GM12892 (cell line): ENCODE measurements at regions not wholly inside any gene's neighbourhood (a gene's known extent, or its start where the extent isn't known, plus 50 kb on each side); places are given as distances from the start of the nearest gene placed in this dataset.

ENCODE experiments used
- POLR2A ChIP-seq: IDR thresholded peaks from 2 replicates; pipeline ENCODE4 v1.6.1; 2011; ENCODE audit warnings: low read depth, low read length, control low read depth
- POLR2AphosphoS5 ChIP-seq: IDR thresholded peaks from 2 replicates; pipeline ENCODE4 v1.6.1; 2011; ENCODE audit warnings: low read depth, low read length, control low read depth
- TAF1 ChIP-seq: IDR thresholded peaks from 2 replicates; pipeline ENCODE4 v1.6.1; 2011; ENCODE audit warnings: low read depth, mild to moderate bottlenecking, control low read depth, low read length, borderline replicate concordance

GRCh38 chr6:113363048-113363798 is 493.9 kb upstream of the MARCKS start:
- TF ChIP-seq POLR2A (no peak), POLR2AphosphoS5 (no peak), TAF1 (no peak)
